Stimulated activated CD8-positive, alpha-beta memory T cell treated with anti-CD3 and anti-CD28 coated beads, Interleukin-15, amount 100 ng/mL, for 1 hour (primary cell): ENCODE measurements at regions not wholly inside any gene's neighbourhood (a gene's known extent, or its start where the extent isn't known, plus 50 kb on each side); places are given as distances from the start of the nearest gene placed in this dataset.

Experiments
- DNase-seq: peaks from one replicate; pipeline ENCODE4 v3.0.0-alpha.2; 2020; ENCODE audit warnings: low read depth

DNA sequence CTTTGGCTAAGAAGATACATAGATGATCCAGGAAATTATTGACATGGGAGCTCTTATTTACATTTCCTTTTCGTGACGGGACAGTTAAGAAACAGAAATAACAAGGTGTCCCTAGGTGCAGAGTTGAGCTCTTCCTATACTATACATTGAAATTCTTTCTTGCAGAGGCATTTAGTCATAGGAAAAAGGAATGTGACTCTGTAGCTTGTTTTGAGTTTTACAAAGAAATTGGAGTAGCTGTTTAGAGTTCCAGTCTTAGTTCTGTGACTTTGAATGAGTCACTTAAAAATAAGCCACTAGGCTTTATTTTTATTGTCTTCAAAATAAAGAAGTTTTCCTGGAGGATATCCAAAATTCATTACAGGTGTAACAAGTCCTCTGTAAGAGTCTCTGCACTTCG is 723.5 kb upstream of the SGO1 start:
- DNase-seq, result no peak

DNA sequence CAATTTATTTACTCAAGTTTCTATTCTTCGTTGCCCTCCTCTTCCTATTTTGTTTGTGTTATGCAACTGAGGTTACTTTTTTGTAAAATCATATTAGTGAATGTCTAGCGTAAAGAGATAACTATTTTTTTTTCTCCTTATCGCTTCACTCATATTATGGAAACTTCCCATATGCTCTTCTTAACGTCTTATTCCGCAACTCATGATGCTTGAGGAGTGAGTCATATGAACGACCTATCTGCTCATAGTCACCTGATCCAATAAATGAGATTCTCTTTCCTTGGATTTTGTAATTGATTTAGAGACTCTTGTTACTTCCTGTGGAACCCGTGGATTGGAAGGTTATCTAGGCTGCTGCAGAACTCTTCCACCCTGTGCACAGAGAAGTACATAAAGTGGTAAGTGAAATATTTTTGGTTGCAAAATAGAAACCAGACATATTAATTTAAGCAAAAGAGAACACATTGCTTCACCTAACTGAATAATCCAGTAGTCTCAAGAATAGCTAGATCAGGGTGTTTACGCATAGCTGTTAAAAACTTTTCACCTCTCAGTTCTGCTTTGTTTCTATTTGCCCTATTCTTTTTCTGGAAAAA is 719.3 kb upstream of the SGO1 start:
- DNase-seq, result no peak

DNA sequence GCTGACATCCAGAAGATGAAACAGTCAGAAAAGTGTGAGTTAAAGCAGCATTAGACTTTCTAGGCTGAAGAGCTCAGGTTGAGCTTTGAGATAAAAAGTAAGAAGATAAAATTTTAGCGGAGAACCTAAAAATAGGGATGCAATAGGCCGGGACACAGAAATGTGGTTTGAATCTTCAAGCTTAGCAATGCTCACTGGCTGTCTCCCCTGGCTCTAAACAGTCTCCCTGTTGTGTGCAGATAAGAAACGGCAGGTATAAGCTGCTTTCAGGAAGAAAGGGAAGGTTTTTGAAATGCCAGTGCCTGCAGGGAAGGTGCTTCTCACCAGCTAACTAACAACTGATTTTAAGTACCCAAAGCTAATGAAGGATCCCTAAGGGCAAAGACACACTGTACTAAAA is 718.7 kb upstream of the SGO1 start:
- no peak for DNase-seq

DNA sequence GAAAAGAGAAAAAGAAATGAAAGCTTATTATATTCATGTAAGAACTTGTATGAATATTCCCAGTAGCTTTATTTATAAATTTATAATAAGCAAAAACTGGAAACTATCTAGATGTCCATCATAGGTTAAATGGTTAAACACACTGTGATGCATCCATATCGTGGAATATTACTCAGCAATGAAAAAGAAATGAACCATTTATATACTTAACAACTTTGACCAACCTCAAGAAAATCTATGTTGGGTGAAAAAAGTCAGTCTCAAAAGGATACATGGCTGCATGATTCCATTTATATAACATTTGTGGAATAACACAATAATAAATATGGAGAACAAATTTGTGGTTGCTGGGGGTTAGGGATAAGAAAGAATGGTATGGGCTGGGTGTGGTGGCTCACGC is 713.0 kb upstream of the SGO1 start:
- no peak for DNase-seq

DNA sequence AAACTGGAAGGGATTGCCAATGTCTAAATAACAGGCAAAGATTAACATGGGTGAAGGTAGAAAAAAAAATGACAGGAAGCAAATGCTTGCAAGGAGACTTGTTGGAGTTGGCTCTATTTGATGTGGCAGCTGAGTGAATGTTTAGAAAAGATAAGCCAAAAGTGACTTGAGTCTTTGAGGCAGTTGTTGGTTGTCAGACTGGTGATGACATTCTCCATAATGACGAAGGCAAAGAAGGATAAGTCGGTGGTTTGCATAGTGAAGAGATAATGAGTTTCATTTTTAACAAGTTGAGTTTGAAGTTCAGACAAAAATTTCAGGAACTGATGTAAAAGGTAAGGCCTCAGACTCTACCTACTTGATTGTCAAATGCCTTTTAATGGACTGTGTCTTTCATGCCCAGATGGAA is 704.1 kb upstream of the SGO1 start:
- no peak for DNase-seq

DNA sequence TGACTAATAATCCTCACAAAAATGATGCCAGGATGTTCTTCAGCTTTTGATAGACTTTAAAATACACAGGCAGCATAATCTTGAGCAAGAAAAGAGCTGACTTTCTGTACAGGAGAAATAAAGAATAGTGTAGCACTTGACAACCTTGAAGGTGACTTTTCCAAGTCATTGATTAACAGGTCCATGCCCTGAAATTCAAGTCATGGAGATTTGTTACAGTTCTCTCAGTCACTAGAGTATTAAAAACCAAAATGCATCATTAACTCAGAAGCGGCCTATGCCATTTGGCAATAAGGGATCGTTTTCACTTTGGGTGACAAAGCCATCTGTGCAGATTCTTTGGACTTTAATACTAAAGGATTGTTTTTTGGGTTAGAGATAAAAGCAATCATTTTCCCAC is 692.7 kb upstream of the SGO1 start:
- no peak for DNase-seq

DNA sequence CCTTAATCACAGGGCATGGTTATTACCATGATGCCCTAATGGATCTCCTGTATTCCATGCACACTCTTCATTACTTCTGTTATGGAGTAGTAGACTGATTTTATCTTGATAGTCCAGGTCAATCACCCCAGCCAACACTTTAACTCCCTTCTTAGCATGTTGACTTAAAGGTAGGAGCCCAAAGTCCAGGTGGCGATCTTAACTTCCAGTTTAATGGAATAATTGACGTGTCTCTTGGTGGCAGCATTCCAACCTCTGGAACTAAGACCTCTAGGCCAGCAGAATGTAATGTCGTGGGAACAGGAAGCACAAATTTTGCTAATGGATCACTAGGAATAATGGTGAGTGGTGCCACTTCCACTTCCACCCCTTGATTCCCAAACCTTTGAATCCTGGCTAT is 687.2 kb upstream of the SGO1 start:
- DNase-seq, result no peak

DNA sequence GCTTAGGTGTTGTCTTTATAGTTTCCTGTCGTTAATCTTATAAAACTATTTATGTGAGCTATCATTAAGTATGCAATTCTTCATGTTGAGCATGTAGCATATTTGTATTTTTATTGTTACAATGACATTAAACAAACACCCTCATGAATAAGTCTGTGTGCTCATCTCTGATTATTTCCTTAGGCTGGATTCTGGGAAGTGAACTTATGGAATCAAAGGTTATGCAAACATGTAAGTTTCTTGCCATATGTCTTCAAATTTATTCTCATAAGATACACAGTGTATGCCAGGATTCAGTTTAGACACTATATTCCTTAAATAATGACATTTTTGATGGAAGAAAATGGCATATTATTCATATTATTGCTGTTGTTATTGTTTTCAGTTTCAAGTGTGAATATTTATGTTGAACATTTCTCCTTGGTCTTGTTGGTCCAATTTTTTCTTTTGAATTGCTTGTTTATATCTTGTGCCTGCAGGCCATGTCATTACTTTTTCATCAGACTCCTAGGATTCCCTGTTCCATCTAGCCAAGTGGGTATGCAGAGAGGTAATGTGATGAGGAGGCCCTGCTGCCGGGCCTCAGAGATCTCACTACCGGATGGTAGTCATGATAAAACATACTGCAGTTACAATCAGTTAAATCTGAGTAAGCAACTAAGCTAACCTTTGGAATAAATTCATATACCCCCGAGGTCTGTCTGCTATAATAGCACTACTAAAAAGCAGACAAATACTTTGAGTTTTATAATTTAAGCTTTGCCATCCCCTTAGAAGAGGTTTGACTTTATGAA is 684.3 kb upstream of the SGO1 start:
- no peak for DNase-seq

DNA sequence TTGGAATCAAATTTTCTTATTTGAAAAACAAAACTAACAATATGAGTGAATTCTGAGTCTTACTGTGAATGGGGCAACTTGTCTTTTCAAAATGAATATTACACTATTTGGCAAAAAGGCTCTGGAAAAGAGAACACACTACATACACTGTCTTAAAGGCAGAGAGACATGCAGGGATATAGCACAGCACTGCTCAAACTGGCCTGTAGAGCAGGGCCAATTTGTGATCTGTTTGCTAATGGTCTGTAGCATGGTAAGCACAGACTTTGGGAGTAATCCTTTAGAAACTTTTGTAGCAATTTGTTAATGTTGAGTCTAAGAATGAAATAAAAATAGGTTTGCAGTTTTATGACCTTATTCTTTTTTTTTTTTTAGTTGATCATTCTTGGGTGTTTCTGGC is 679.8 kb upstream of the SGO1 start:
- no peak for DNase-seq

DNA sequence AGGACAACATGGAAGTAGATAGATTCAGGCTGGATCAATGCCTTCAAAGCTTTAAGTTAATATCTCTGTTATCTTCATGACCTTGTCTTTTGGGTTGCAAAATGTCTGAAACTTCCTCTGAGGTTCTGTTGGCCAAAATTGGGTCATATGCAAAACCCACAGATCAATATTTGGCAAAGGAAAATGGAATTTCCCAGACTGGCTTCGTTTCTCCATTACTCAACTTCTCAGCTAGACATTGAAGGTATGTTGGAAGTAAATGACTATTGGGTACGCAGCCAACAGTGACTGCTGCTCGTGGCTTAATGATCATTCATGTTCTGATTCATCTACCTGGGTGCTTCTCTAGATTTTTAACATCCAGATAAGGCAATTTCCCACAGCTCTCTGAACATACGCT is 675.4 kb upstream of the SGO1 start:
- no peak for DNase-seq

DNA sequence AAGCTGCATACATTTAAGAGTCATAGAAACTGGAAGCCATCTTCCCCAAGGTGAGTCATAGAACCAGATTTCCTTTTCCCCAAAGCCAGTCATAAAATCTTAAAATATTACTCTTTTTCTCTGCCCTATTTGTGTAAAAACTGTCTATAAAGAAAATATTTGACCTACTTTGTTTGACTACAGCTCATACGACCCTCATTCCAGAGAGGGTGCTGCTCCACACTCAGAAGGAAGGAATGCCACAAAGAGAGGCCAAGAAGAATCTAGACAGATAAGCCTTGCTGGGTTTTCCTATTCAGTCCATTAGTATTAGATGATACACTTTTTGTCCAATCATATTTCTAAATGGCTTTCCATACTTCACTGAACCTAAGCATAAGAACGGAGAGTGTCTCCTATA is 671.6 kb upstream of the SGO1 start:
- no peak for DNase-seq

DNA sequence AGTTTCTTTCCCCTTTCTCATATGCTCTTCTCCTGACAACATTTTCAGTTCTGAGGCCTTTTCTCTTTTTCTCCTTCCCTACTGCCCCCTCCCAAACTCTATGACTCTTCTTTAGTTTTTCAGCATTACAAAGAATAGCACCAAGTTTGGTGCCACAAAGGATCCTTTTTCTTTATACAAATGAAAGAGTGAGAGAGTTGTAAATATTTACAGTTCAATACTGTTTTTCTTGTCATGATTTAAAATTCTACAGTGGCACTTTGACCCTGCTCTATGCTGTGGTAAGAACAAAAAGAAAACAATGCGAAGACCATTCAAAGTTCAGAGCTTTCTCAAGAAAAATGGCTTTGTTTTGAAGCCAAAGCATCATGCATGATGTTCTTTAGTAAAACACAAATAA is 667.9 kb upstream of the SGO1 start:
- DNase-seq, result no peak

DNA sequence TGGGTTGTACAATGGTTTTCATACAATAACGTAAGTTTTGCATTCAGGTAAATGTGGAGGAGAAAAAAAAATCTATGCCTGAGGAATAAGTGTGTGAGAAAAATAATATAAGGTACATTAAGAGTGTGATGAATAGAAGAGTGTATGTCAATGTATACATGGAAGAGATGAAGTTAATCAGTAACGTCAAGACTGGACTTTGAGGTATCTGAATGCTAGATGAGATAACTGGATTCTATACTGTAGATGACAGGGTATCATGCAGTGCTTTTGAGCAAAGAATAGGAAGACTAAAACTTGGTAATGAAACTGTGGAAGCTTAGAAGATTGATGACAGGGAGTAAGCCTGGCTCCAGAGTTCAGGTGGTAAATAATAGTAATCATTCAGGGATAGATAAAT is 666.7 kb upstream of the SGO1 start:
- no peak for DNase-seq

DNA sequence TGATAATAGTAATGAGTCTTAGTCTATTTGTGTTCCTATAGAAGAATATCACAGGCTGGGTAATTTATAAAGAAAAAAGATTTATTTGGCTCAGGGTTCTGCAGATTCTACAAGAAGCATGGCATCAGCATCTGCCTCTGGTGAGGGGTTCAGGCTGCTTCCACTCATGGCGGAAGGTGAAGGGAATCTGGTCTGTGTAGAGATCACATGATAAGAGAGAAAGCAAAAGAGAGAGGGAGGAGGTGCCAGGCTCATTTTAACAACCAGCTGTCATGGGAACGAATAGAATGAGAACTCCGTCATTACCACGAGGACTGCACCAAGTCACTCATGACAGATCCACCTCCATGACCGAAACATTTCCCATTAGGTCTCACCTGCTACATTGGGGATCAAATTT is 664.0 kb upstream of the SGO1 start:
- no peak for DNase-seq

DNA sequence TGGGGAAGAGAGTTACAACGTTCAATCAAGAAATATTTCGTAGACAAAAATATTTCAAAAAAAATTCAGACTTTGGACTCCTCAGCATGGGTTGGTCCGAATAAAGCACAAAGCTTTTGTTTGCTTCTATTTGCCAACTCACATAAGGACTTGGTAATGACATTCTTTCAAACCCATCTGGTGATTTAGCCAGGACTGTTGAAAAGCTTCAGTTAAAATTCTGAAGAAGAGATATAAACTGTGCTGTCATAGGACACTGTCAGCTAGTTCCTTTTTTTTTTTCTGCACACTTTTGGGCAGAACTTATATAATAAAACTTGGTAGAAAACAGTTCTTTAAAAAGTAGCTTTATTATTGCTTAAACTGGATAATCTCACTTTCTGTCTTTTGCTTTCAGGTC is 660.8 kb upstream of the SGO1 start:
- no peak for DNase-seq

DNA sequence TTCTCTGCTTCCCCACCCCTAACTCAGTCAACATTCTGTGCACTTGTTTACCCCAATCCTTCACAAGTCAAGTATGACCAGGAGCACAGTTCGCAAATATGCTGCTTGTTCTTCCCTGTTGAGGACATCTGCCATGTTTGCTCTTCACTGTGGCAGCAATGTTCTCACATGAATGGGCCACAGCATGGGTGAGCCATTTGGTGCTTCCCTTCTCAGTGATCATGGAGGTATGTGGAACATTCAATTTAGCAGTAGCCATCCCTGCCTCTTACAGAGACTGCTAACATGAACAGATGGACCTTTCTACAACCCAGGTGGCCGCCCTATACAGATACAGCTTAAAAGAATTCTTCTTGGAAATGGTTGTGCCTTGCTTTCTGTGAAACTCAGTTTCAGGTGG is 660.1 kb upstream of the SGO1 start:
- no peak for DNase-seq

DNA sequence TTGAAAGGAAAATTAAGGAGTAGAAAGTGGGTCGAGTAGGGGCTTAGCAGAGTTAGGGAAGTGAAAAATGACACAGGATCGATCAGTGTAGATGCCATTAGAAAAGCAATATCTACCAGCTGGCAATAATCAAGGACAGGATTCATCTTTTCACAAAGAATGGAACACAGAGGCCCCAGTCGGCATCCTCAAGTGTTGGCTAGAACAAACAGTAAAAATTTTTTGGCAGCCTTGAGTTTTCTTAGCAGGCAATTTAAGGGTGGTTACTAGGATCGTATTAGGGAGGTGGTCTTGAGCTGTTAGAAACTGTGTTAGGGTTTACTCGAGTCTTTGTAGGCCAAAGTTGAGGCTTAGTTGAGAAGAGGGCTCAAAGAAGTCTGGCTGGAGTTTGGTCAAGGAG is 658.8 kb upstream of the SGO1 start:
- no peak for DNase-seq

DNA sequence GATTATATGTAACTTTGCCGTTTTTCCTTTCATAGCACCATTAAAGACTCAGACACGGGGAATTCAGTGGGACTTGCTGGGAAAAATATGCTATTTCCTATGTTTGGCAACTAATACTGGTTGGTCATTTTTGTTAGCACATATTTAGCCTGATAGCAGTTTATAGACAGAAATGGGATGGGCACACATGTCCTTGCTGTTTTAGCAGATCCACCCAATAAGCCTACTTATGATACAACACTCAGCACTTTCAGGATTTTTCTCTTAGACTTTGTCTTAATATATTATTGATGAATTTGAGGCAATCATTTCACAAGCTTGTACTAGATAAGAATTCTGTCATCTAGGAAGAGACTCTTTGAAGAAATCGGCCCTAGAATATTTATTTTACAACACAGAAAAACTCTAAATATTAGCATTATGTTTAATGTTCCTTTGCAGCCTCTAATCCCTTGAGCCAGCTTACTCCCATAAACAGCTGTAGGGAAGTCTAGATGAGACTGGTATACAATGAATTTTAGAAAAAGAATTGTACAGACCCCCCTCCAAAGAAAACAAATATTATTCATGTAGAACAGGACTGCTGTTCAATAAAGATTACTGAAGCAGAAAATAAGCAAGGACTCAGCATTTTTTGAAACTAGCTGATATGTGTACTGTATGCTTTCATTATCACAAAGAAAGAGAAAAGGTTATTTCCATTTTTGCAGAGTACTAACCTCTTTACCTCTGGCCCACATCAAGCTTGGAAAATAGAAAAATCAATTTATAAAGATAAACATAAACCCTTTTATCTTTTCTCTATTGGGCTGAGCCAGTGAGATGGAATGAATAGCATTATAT is 656.8 kb upstream of the SGO1 start:
- DNase-seq, result no peak

DNA sequence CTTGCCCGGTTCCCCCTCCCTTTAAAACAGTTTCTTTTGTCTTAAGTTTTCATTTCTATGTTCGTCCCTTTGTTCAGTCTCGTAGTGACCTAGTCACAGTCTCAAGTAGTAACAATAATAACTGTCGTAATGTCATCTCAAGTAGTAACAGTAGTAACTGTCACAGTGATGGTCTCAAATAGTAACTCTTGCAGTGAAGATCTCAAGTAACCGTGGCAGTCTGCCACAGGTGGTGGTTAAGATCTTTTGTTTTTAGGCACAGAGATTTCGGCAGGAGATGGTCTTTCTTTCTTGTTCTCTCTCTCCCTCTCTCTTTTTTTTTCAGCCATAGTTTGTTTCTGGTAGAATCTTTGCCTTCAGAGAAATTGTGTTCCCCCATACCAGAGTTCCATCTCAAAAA is 656.0 kb upstream of the SGO1 start:
- DNase-seq, result no peak

DNA sequence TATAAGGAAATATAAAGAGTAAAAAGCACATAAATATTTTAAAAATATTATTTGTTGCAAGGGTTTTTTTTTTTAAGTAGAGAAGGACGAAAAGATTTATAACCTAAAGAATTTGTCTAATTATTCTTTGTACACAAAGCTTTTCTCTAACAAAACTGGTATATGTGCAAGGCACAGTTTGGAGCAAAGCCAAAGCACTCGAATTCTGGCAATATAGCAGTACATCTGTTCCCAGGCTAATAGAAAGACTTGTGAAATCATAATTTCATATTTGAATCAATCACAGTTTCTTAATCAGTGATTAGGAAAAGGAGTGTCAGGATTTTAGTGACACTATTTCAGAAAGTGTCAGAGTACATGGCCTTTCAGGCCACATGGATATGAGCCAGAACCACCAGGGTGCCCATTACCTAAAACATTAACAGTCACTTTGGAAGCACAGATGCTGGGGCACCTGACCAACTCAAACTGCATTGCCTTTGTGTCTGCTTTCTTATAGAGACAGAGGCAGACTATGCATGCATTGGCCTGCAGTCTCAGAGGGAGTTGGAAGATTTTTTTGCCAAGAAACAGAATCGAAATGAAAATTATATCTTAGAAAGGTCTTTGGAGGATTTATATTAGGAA is 651.8 kb upstream of the SGO1 start:
- DNase-seq, result no peak

DNA sequence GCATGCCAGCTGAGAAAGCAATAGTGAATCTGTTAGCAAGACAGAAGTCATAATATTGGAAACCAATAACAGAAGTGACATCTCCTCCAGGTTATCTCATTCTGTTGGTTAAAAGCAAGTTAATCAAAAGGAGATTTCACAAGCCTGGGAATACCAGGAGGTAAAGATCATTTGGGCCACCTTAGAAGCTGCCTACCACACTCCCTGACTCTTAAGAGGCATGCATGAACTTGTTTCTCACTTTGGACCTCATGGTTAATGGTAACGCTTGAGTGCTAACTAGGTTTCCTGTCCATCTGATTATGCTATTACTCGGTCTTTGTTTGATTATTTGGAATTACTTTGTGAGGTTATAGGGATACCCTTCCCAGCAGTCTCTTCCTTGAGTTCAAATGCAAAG is 650.8 kb upstream of the SGO1 start:
- DNase-seq, result no peak

DNA sequence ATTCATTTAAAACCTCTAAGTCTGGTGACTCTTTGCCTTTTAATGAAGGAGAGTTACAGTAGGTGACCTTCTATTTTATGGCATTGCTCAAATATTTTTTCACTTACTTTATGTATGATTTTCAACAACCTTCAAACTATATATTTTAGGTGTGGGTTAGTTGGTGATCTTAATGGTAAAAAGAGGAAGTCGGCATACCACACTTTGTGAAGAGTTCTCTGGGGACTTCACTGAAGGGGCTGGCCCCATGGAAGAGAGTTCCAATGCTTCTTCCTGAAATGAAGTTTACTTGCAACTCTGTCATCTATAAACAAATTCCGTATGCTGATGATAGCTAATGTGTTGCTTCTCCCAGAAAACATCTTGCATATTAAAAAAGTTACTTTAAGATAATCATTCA is 647.0 kb upstream of the SGO1 start:
- no peak for DNase-seq

DNA sequence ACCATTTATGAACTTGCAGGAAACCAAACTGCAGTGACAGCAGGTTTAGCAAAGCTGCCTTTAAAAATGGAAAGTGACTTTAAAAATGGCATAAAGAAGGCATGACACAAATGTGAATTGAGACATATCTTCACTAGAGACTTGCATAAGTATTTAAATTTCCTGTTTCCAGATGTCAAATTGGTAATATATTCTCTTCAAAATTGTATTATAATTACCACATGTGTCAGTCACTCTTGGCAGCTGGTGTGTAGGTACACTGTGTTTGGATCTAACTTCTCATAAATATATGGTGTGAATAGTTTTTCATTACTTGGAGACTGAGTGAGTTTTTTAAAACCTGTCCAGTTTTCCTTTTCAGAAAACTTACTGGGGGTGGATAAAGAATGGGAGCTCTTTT is 636.2 kb upstream of the SGO1 start:
- DNase-seq, result no peak
